ENCODE measurements at regions not wholly inside any gene's neighbourhood (a gene's known extent, or its start where the extent isn't known, plus 50 kb on each side); places are given as distances from the start of the nearest gene placed in this dataset.
A peak's percentile ranks its signal among the peaks of the same experiment; 100 is the strongest.

GRCh38 chr17:69609473-69610305 is 195.2 kb downstream of the MAP2K6 start:
- H3K4me1 ChIP-seq (replicated peaks in 1 of 2; ENCODE audit: control insufficient read depth in 2 of 2, insufficient read depth in 2 of 2, low read length in 2 of 2): no peaks in the 10 kb centered on the region
- H3K4me3 ChIP-seq: no peak overlapping the region
- no peak for FAIRE-seq
- BruUV-seq (replicated peaks): no TSS peak
- no peaks in the 10 kb centered on the region for H3K27me3 ChIP-seq (ENCODE audit: control insufficient read depth in 2 of 2, insufficient read depth in 2 of 2, low read length in 2 of 2)
- in situ Hi-C loops (cut with MboI) (no loop called here), intact Hi-C loops (cut with micrococcal nuclease) (loop anchor here (5.0 to 10.0 kb wide), 2 partner anchors 533 to 555 kb away; partner anchors contain the start of gene KCNJ2)
- ChIA-PET CTCF (ENCODE audit: low intra/inter-chr PET ratio) (interaction anchor here (0.6 kb wide), 1 partner anchor 536 kb away, joined by 3 read pairs; no protein-coding TSS in a partner anchor), POLR2A (no interaction called here)
- H4K20me1 ChIP-seq (replicated peaks; ENCODE audit: control insufficient read depth, insufficient read depth, low read length): no peaks in the 10 kb centered on the region
- H2AFZ ChIP-seq (ENCODE audit: low read depth, low read length): no peak overlapping the region
- H3K9ac ChIP-seq (ENCODE audit: insufficient read depth in 1 of 2, low read depth in 2 of 2, low read length in 2 of 2): no peak overlapping the region
- no peaks in the 10 kb centered on the region for H3K9me3 ChIP-seq (replicated peaks; ENCODE audit: control insufficient read depth, insufficient read depth, low read depth, low read length)
- DNase-seq (ENCODE audit: extremely low read depth in 1 of 4, low spot score in 3 of 4): peak; percentile 13 to 19 (median 14)
- H3K9me1 ChIP-seq (ENCODE audit: control insufficient read depth, insufficient read depth, low read length): no peaks in the 10 kb centered on the region
- TF ChIP-seq RBM17 (IDR thresholded peaks at IDR 0.05; ENCODE audit: borderline replicate concordance, low read depth, low read length) (no peak), TSC22D4 (tag; IDR thresholded peaks at IDR 0.05) (no peak), CBFA2T3 (IDR thresholded peaks at IDR 0.05) (no peak), SMC3 (conservative IDR thresholded peaks at IDR 0.05; ENCODE audit: insufficient read depth, low read depth, low read length) (0 out of 2 replicates have a peak, but pooled peaks have one; percentile 22), CEBPG (CRISPR knock-in tag; IDR thresholded peaks at IDR 0.05) (no peak), CEBPG (tag; conservative IDR thresholded peaks at IDR 0.05 in 1 of 2, IDR thresholded peaks at IDR 0.05 in 1 of 2) (no peak), RAD21 (CRISPR knock-in tag; conservative IDR thresholded peaks at IDR 0.05 in 1 of 2, IDR thresholded peaks at IDR 0.05 in 1 of 2) (peak; percentile 22 to 54; a peak in 3 of 4 replicates)
- TF ChIP-seq, protein P1, sequence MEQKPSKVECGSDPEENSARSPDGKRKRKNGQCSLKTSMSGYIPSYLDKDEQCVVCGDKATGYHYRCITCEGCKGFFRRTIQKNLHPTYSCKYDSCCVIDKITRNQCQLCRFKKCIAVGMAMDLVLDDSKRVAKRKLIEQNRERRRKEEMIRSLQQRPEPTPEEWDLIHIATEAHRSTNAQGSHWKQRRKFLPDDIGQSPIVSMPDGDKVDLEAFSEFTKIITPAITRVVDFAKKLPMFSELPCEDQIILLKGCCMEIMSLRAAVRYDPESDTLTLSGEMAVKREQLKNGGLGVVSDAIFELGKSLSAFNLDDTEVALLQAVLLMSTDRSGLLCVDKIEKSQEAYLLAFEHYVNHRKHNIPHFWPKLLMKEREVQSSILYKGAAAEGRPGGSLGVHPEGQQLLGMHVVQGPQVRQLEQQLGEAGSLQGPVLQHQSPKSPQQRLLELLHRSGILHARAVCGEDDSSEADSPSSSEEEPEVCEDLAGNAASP (IDR thresholded peaks at IDR 0.05): no peak
- TF ChIP-seq, protein P2, sequence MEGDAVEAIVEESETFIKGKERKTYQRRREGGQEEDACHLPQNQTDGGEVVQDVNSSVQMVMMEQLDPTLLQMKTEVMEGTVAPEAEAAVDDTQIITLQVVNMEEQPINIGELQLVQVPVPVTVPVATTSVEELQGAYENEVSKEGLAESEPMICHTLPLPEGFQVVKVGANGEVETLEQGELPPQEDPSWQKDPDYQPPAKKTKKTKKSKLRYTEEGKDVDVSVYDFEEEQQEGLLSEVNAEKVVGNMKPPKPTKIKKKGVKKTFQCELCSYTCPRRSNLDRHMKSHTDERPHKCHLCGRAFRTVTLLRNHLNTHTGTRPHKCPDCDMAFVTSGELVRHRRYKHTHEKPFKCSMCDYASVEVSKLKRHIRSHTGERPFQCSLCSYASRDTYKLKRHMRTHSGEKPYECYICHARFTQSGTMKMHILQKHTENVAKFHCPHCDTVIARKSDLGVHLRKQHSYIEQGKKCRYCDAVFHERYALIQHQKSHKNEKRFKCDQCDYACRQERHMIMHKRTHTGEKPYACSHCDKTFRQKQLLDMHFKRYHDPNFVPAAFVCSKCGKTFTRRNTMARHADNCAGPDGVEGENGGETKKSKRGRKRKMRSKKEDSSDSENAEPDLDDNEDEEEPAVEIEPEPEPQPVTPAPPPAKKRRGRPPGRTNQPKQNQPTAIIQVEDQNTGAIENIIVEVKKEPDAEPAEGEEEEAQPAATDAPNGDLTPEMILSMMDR (IDR thresholded peaks at IDR 0.05 in 2 of 3, conservative IDR thresholded peaks at IDR 0.05 in 1 of 3; ENCODE audit: insufficient read depth in 2 of 3, low read depth in 1 of 3, low read length in 3 of 3): peak; percentile 47 to 56 (median 53)
- TF ChIP-seq, protein P3, sequence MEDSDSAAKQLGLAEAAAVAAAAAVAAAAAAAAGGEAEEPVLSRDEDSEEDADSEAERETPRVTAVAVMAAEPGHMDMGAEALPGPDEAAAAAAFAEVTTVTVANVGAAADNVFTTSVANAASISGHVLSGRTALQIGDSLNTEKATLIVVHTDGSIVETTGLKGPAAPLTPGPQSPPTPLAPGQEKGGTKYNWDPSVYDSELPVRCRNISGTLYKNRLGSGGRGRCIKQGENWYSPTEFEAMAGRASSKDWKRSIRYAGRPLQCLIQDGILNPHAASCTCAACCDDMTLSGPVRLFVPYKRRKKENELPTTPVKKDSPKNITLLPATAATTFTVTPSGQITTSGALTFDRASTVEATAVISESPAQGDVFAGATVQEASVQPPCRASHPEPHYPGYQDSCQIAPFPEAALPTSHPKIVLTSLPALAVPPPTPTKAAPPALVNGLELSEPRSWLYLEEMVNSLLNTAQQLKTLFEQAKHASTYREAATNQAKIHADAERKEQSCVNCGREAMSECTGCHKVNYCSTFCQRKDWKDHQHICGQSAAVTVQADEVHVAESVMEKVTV (CRISPR knock-in tag; IDR thresholded peaks at IDR 0.05): peak; percentile 7; the same call in 1 of the 2 replicates
- H3K27ac ChIP-seq (ENCODE audit: extremely low read depth, low read depth, low read length): no peak overlapping the region
- peak; percentile 49; the same call in 1 of the 3 replicates for ATAC-seq
- no peak overlapping the region for H3K4me2 ChIP-seq (ENCODE audit: insufficient read depth, low read length)
- WGBS (ENCODE audit: insufficient coverage, low coverage, missing lambda C conversion rate): 3% methylated on average over 6 of the region's 6 CpGs
- no peaks in the 10 kb centered on the region for H3K36me3 ChIP-seq (ENCODE audit: control insufficient read depth, insufficient read depth, low read length)
- no peaks in the 10 kb centered on the region for H3K79me2 ChIP-seq (ENCODE audit: control insufficient read depth, insufficient read depth, low read length)

Data from K562 (cell line).